ENCODE measurements at regions not wholly inside any gene's neighbourhood (a gene's known extent, or its start where the extent isn't known, plus 50 kb on each side); places are given as distances from the start of the nearest gene placed in this dataset.
"Not testable (repeated sequence)": the region's sequence is repeated elsewhere in the genome, so short reads cannot be mapped to it uniquely, and the experiment has no call there.

- no peak for DNase-seq (ENCODE audit: low read depth)
These were observed 369.4 kb upstream of the HS3ST5 start for GRCh38 chr6:114712129-114712662.

GRCh38 chr6:114707081-114707620, 364.3 kb upstream of the HS3ST5 start:
- no peak for DNase-seq (ENCODE audit: low read depth)

- no peak for DNase-seq (ENCODE audit: low read depth)
These were observed 347.8 kb upstream of the HS3ST5 start for GRCh38 chr6:114690625-114691024.

DNA sequence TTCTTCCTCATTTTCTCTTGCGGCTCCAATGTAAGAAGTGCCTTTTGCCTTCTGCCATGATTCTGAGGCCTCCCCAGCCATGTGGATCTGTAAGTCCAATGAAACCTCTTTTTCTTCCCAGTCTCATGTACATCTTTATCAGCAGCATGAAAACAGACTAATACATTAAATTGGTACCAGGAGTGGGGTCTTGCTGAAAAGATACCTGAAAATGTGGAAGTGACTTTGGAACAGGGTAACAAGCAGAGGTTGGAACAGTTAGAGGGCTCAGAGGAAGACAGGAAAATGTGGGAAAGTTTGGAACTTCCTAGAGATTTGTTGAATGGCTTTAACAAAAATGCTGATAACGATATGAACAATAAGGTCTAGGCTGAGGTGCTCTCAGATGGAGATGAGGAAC, 316.7 kb upstream of the HS3ST5 start:
- no peak for DNase-seq (ENCODE audit: low read depth)

- DNase-seq (ENCODE audit: low read depth): no peak
These were observed 308.8 kb upstream of the HS3ST5 start for GRCh38 chr6:114651611-114652010.

DNA sequence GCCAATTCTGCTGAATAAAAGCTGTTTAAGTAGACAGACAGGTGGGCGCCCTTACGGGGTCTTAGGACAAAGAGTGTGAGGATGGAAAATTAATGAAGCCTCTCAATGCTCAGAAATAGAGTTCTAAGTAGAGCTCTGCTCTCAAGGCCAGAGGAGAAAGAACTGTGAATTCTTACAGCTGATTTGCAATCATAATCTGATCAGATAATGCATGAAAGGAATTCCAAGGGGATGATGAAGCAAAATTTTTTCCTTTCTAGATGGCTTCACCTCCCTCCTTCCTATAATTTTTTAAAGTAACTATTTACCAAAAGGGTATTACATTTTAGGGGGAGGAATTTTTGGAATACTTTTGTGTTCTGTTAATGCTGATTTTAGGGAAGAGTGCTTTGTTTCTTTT, 308.1 kb upstream of the HS3ST5 start:
- no peak for DNase-seq (ENCODE audit: low read depth)

GRCh38 chr6:114649298-114649697, 306.5 kb upstream of the HS3ST5 start:
- no peak for DNase-seq (ENCODE audit: low read depth)

- no peak for DNase-seq (ENCODE audit: low read depth)
These were observed 306.0 kb upstream of the HS3ST5 start for GRCh38 chr6:114648847-114649246.

DNA sequence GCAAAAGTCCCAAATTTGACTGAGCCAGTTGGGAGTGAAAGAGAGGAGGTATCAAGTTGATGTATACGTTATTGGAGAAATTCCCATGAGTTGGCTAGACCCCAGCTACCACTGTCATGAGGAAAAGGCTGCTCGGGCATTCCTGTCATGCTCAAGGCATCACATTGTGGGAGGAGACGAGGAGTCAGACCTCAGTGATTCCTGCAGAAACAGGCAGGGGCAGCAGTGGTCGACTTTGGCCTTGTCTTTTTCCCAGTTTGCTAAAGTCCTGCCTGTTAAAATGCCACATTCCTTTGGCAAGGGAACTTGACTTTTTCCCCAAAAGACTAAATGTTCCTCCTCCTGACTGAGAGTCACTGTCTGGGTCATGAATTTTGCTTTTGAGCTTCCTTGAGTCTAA, 295.5 kb upstream of the HS3ST5 start:
- DNase-seq (ENCODE audit: low read depth): peak; percentile 3

- DNase-seq (ENCODE audit: low read depth): peak; percentile 71
These were observed 291.2 kb upstream of the HS3ST5 start for GRCh38 chr6:114634016-114634415.

DNA sequence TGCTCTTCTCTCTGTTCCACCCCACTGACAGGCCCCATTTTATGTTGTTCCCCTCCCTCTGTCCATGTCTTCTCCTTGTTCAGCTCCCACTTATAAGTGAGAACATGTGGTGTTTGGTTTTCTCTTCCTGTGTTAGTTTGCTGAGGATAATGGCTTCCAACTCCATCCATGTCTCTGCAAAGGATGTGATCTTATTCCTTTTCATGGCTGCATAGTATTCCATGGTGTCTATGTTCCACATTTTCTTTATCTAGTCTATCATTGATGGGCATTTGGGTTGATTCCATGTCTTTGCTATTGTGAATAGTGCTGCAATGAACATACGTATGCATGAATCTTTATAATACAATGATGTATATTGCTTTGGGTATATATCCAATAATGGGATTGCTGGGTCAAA, 283.4 kb upstream of the HS3ST5 start:
- DNase-seq (ENCODE audit: low read depth): not testable (repeated sequence)

DNA sequence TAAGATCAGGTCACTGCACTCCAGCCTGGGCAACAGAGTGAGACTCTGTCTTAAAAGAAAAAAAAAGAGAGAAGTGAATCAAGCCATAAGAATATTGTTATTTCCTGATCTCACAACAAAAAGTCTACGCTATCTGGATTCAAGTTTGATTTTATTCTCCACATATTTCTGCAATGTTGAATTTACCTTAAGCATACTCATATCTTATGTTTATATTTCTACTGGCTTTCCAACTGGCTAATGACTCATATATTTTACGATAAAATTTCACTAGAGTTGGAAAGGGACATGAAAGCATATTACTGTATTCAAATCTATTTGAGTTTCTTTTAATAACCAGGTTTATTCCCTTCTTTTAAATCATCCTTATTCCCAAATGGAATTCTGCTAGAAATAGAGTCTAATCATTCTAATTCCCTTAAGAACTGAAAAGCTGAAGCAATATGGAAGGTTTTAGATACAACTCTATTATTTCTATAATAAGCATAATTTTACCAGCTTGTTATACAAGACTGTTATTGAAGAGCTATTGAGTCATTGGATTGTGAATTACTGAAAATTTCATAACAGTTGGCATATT, 276.9 kb upstream of the HS3ST5 start:
- DNase-seq (ENCODE audit: low read depth): no peak

GRCh38 chr6:114611696-114612095, 268.9 kb upstream of the HS3ST5 start:
- DNase-seq (ENCODE audit: low read depth): peak; percentile 8

DNA sequence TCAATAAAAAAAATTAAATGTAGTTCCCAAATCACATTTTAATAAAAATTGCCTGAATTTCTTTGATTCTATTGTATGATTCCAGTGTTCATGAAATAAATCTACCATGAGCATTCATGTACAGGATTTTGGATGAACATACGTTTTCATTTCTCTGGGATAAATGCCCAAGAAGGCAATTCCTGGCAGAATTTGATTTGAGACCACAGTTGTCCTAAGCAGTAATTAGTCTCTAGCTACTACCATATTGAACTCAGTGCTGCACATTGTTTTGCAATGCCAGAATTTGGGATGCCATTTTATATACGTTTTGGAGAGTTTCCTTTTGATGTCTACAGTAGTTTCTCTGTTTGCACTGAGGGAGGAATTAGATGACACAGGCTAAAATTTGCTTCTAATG, 265.3 kb upstream of the HS3ST5 start:
- DNase-seq (ENCODE audit: low read depth): no peak

GRCh38 chr6:114605656-114606055, 262.8 kb upstream of the HS3ST5 start:
- no peak for DNase-seq (ENCODE audit: low read depth)

DNA sequence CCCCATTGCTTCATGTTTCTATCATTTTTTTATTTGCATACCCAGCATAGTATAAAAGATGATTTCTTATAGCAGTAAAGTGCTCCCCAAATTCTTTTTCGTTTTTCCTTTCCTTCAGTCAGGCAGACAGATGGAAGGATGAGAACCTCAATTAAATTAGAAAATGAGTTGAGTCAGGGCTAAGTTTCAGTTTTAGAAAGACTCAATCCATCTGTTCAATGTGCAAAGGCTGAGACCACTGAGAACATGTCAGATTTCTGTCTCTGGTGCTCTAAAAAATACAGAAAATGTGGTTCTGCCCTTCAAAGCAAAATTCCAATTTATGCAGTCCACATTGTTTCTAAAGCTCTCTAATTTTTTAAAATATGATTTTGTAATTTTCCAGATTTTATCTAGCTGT, 257.6 kb upstream of the HS3ST5 start:
- DNase-seq (ENCODE audit: low read depth): no peak

GRCh38 chr6:114595591-114595990, 252.8 kb upstream of the HS3ST5 start:
- DNase-seq (ENCODE audit: low read depth): no peak

GRCh38 chr6:114595186-114595585, 252.4 kb upstream of the HS3ST5 start:
- no peak for DNase-seq (ENCODE audit: low read depth)

DNA sequence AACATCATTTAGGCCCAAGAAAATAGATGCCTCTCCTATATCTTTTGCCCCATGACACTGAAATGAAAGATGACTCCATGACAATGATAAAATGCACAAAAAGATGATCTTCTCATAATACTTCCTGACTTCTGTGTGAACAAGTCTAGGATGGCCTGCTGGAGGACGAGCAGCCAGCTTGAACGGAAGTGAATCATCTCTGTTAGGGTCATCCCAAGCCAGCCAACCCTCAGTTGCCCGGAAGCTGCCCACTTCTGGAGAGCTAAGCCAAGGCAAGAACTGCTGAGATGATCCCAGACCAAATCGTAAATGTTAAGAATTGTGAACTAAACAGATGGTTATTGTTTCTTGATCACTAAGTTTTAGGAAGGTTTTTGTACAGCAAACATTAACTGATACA, 249.7 kb upstream of the HS3ST5 start:
- peak; percentile 63 for DNase-seq (ENCODE audit: low read depth)

- DNase-seq (ENCODE audit: low read depth): no peak
These were observed 245.9 kb upstream of the HS3ST5 start for GRCh38 chr6:114588726-114589125.

- DNase-seq (ENCODE audit: low read depth): no peak
These were observed 243.5 kb upstream of the HS3ST5 start for GRCh38 chr6:114586298-114586697.

DNA sequence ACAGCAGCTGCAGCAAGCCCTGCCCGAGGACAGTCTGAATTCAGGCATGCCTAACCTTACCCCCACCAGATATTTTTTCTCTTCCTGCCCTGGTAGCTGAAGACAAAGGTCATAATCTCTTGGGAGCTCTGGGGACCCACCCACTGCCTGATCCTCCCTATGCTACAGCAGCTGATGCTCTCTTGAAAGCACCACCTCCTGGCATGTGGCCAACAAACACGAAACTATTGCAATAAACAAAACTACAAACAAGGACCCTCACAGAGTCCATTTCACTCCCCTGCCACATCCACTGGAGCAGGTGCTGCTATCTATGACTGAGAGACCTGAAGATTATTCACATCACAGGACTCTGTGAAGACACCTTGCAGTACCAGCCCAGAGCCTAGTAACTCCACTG, 238.5 kb upstream of the HS3ST5 start:
- DNase-seq (ENCODE audit: low read depth): no peak

GRCh38 chr6:114580882-114581281, 238.1 kb upstream of the HS3ST5 start:
- no peak for DNase-seq (ENCODE audit: low read depth)

DNA sequence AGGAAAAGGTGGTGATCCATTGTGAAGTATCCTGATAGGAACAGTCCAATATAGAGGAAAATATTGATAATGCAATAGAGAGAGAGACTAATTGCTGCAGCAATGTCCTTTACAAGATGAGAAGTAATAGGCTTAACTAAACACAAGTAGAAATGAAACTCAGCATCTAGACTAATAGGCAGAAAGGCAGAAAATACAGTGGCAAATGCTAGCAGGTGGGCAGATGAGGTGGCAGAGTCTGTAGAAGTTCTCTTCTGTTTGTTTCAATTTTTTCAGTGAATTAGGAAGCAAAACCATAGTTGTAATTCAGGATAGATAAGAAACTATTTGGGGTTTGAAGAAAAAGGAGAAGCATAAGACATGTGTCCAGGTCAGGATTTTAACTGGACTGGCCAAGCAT, 236.7 kb upstream of the HS3ST5 start:
- no peak for DNase-seq (ENCODE audit: low read depth)

All from HT1080 (cell line).